ENCODE measurements at regions not wholly inside any gene's neighbourhood (a gene's known extent, or its start where the extent isn't known, plus 50 kb on each side); places are given as distances from the start of the nearest gene placed in this dataset.

- TF ChIP-seq MAX (IDR thresholded peaks at IDR 0.05): no peak
- no peak for TF ChIP-seq CTCF (IDR thresholded peaks at IDR 0.05; ENCODE audit: low read depth, low read length, missing input control)
- TF ChIP-seq HNF4A (conservative IDR thresholded peaks at IDR 0.05): no peak
- no peak for TF ChIP-seq RAD21 (IDR thresholded peaks at IDR 0.05)
- TF ChIP-seq EGR1 (IDR thresholded peaks at IDR 0.05; ENCODE audit: low read depth in 2 of 2): no peak
Measured at GRCh38 chr1:217244971-217245370, 385.9 kb downstream of the GPATCH2 start.
